HepG2 (cell line): ENCODE measurements at regions not wholly inside any gene's neighbourhood (a gene's known extent, or its start where the extent isn't known, plus 50 kb on each side); places are given as distances from the start of the nearest gene placed in this dataset.

Source experiments
- ATAC-seq: fragments of 200-7000 bp; cut with Tn5 transposase; 3 replicates; pipeline ENCODE4 v1.9.1; 2020; ENCODE audit warnings: mild to moderate bottlenecking, moderate library complexity
- BruUV-seq: library from RNA; stranded (reverse); fragments of 400-500 nt; replicated peaks from 2 replicates; lab custom pipeline; 2021; lab: Mats Ljungman, UMichigan
- CTCF ChIA-PET: fragments of 300-600 bp; formaldehyde crosslinking; extraction: SDS; loops from one replicate; lab custom pipeline; 2021; ENCODE audit warnings: low total read pairs, inconsistent platforms, low intra/inter-chr PET ratio; lab: Yijun Ruan, JAX
- POLR2A ChIA-PET: fragments of 350-600 bp; sonication (Branson Sonifier 250); formaldehyde crosslinking; loops from one replicate; lab custom pipeline; 2020; ENCODE audit warnings: antibody characterized with exemption, inconsistent platforms; lab: Yijun Ruan, JAX
- DNase-seq: peaks from one replicate; pipeline ENCODE4 v3.0.0-alpha.2; 2015; ENCODE audit warnings: low spot score
- FAIRE-seq: peaks from 3 replicates; lab custom pipeline; 2011; peaks lifted over from hg19 to GRCh38; lab: Jason Lieb, UNC
- H2AFZ ChIP-seq: one replicate; pipeline ENCODE4 v1.6.1; 2011; ENCODE audit warnings: low read length, inconsistent platforms
- H3K27ac ChIP-seq: fragments of 300-600 bp; 3 replicates; pipeline ENCODE4 v1.8.0; 2011; ENCODE audit warnings: mixed run types, mild to moderate bottlenecking, mixed read lengths, low read length, inconsistent platforms; ENCODE audit not compliant: insufficient read depth; ENCODE audit errors: extremely low read length
- H3K27me3 ChIP-seq, 2 experiments: fragments of 200-600 bp in 1 of 2; 2 replicates in 1 of 2; 3 replicates in 1 of 2; pipeline versions ENCODE4 v1.6.0 to v1.8.0; 2011; ENCODE audit warnings: low read length in 2 of 2, mild to moderate bottlenecking in 2 of 2, moderate library complexity in 2 of 2, inconsistent platforms in 1 of 2; ENCODE audit not compliant: insufficient read depth in 2 of 2, control insufficient read depth in 1 of 2
- H3K36me3 ChIP-seq, 2 experiments: fragments of 200-600 bp in 1 of 2; replicated peaks in 1 of 2; 2 replicates in 1 of 2; 3 replicates in 1 of 2; pipeline versions ENCODE4 v1.5.1 to v1.8.0; 2011; ENCODE audit warnings: low read length in 2 of 2, inconsistent platforms in 1 of 2; ENCODE audit not compliant: insufficient read depth in 2 of 2, control insufficient read depth in 1 of 2
- H3K4me1 ChIP-seq: 2 replicates; pipeline ENCODE4 v1.5.1; 2012; ENCODE audit warnings: low read length, inconsistent platforms; ENCODE audit not compliant: insufficient read depth
- H3K4me2 ChIP-seq: 2 replicates; pipeline ENCODE4 v1.6.0; 2011; ENCODE audit warnings: low read depth, low read length, inconsistent platforms
- H3K4me3 ChIP-seq, 3 experiments: fragments of 200-600 bp in 1 of 3; sonication (generic), shearing (Covaris generic) in 1 of 3; replicated peaks in 1 of 3; 2 replicates each; pipeline ENCODE4 v1.5.1; 2011 to 2016; ENCODE audit warnings: low read length in 3 of 3, inconsistent platforms in 2 of 3, low read depth in 2 of 3, mild to moderate bottlenecking in 2 of 3, control low read depth in 1 of 3, mixed read lengths in 1 of 3; ENCODE audit not compliant: insufficient read depth in 1 of 3
- H3K79me2 ChIP-seq: one replicate; pipeline ENCODE4 v1.6.1; 2011; ENCODE audit warnings: low read length, inconsistent platforms; ENCODE audit not compliant: insufficient read depth
- H3K9ac ChIP-seq: 2 replicates; pipeline ENCODE4 v1.6.0; 2011; ENCODE audit warnings: mild to moderate bottlenecking, low read depth, low read length, inconsistent platforms; ENCODE audit not compliant: insufficient read depth
- H3K9me3 ChIP-seq: 2 replicates; pipeline ENCODE4 v1.5.1; 2012; ENCODE audit warnings: mild to moderate bottlenecking, low read length
- H4K20me1 ChIP-seq: 2 replicates; pipeline ENCODE4 v1.6.0; 2011; ENCODE audit warnings: inconsistent platforms, mild to moderate bottlenecking, low read length, moderate library complexity; ENCODE audit not compliant: insufficient read depth
- KMT2A ChIP-seq: sonication (generic); formaldehyde crosslinking; IDR thresholded peaks from 2 replicates; pipeline ENCODE4 v1.4.0; 2020; ENCODE audit warnings: missing genetic modification reagents
- SMC3 ChIP-seq: IDR thresholded peaks from 2 replicates; pipeline ENCODE4 v1.6.1; 2011; ENCODE audit warnings: low read length, improper control_type of control experiment
- SRF ChIP-seq: IDR thresholded peaks from 2 replicates; pipeline ENCODE4 v1.6.1; 2011; ENCODE audit warnings: mild to moderate bottlenecking, low read depth, low read length, moderate library complexity
- STAG1 ChIP-seq: sonication (generic); formaldehyde crosslinking; IDR thresholded peaks from 2 replicates; pipeline ENCODE4 v1.4.0; 2020; ENCODE audit warnings: missing genetic modification reagents
- ZNF451 ChIP-seq: sonication (generic); formaldehyde crosslinking; IDR thresholded peaks from 2 replicates; pipeline ENCODE4 v1.5.0; 2020; ENCODE audit warnings: mild to moderate bottlenecking, missing genetic modification reagents
- WGBS: methylation state at CpG from one replicate; pipeline ENCODE4 v1.1.6; 2017; ENCODE audit warnings: low lambda C conversion rate; 5-methylcytosine and 5-hydroxymethylcytosine counted together
- in situ Hi-C: cut with HindIII; loops from 2 replicates; pipeline ENCODE4 v1.10.0; 2017; ENCODE audit warnings: low pct_unique_long_range_greater_than_20kb; ENCODE audit not compliant: extremely low pct_ligation_motif_present
- intact Hi-C: fragments of 100-400 bp; cut with micrococcal nuclease; formaldehyde crosslinking; loops from one replicate; pipeline ENCODE4 v1.10.0; 2022; ENCODE audit not compliant: unreplicated experiment
- TF ChIP-seq, protein P1 (sequence below): sonication (generic); formaldehyde crosslinking; IDR thresholded peaks from 2 replicates; pipeline ENCODE4 v1.5.0; 2020; ENCODE audit warnings: mild to moderate bottlenecking, missing genetic modification reagents, moderate library complexity

DNA sequence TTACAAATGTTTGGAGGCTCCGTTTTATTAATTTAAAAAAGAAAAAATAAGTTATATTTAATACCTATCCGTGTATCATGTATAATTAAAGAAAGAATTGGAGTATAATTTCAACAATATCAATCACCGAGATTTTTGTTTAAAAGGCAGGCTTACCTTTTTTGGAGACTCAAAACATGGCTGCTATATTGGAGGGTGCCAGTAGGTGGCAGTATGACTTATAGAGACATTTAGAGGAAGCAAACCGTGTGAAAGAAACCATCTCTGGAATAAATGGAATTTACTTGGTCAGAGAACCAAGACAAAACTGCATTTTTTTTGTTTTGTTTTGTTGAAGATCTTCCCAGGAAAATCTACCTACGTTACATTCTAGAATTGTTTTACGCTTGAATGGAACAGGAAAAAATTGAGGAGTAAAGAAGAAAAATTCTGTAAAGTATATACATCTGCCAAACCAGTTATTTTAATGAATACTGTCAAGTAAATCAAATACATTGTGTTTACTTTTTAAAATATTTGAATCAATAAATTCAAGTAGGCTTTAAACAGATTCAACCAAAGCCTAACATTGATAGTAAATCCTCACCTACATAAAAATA is 802.6 kb upstream of the ALCAM start:
- intact Hi-C loops: loop anchor here (5.0 kb wide), 1 partner anchor 803 kb away; the partner anchor contains the start of gene ALCAM
- CTCF ChIA-PET: no interaction called here

GRCh38 chr3:104566054-104566453 is 800.7 kb upstream of the ALCAM start:
- H3K79me2 ChIP-seq: no peaks in the 10 kb centered on the region
- no peaks in the 10 kb centered on the region for H3K36me3 ChIP-seq
- TF ChIP-seq KMT2A (CRISPR knock-in tag): no peak
- TF ChIP-seq, all 625 proteins: peak for 0
- FAIRE-seq (no peak), DNase-seq (no peak), ATAC-seq (no peak)
- Histone ChIP-seq H3K4me1 (no peaks in the 10 kb centered on the region), H4K20me1 (no peaks in the 10 kb centered on the region), H3K9ac (no peak overlapping the region), H3K9me3 (no peaks in the 10 kb centered on the region), H2AFZ (no peak overlapping the region), H3K4me3 (no peak overlapping the region), H3K27ac (no peak overlapping the region), H3K4me2 (no peak overlapping the region), H3K27me3 (no peaks in the 10 kb centered on the region)
- in situ Hi-C loops (no loop called here), intact Hi-C loops (no loop called here)
- ChIA-PET CTCF (no interaction called here), POLR2A (no interaction called here)
- BruUV-seq: no TSS peak

More for the DNA sequence above, 802.6 kb upstream of the ALCAM start:
- Histone ChIP-seq H3K4me1 (no peaks in the 10 kb centered on the region), H2AFZ (no peak overlapping the region), H3K9ac (no peak overlapping the region), H3K9me3 (no peaks in the 10 kb centered on the region), H3K36me3 (no peaks in the 10 kb centered on the region), H3K27me3 (no peaks in the 10 kb centered on the region), H4K20me1 (no peaks in the 10 kb centered on the region), H3K27ac (no peak overlapping the region), H3K4me2 (no peak overlapping the region), H3K4me3 (no peak overlapping the region), H3K79me2 (no peaks in the 10 kb centered on the region)
- FAIRE-seq: peak; percentile 63
- TF ChIP-seq, protein P1, sequence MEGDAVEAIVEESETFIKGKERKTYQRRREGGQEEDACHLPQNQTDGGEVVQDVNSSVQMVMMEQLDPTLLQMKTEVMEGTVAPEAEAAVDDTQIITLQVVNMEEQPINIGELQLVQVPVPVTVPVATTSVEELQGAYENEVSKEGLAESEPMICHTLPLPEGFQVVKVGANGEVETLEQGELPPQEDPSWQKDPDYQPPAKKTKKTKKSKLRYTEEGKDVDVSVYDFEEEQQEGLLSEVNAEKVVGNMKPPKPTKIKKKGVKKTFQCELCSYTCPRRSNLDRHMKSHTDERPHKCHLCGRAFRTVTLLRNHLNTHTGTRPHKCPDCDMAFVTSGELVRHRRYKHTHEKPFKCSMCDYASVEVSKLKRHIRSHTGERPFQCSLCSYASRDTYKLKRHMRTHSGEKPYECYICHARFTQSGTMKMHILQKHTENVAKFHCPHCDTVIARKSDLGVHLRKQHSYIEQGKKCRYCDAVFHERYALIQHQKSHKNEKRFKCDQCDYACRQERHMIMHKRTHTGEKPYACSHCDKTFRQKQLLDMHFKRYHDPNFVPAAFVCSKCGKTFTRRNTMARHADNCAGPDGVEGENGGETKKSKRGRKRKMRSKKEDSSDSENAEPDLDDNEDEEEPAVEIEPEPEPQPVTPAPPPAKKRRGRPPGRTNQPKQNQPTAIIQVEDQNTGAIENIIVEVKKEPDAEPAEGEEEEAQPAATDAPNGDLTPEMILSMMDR (CRISPR knock-in tag): peak; percentile 61
- TF ChIP-seq STAG1 (peak; percentile 31), SMC3 (peak; percentile 21; the same call in 1 of the 2 replicates), ZNF451 (CRISPR knock-in tag) (no peak), SRF (peak; percentile 38; the same call in 1 of the 2 replicates)
- 9% methylated on average over 6 of the region's 6 CpGs for WGBS
- DNase-seq: peak; percentile 49
- no TSS peak for BruUV-seq
- POLR2A ChIA-PET: no interaction called here
- ATAC-seq: no peak
- in situ Hi-C loops: no loop called here
